AG04449 (cell line): ENCODE measurements at regions not wholly inside any gene's neighbourhood (a gene's known extent, or its start where the extent isn't known, plus 50 kb on each side); places are given as distances from the start of the nearest gene placed in this dataset.
"Not testable (repeated sequence)": the region's sequence is repeated elsewhere in the genome, so short reads cannot be mapped to it uniquely, and the experiment has no call there.

Source experiments
- CTCF ChIA-PET: fragments of 350-600 bp; formaldehyde crosslinking; extraction: SDS; loops from one replicate; lab custom pipeline; 2021; ENCODE audit warnings: antibody characterized with exemption; lab: Yijun Ruan, JAX
- POLR2A ChIA-PET: fragments of 400-600, 350-600 bp; formaldehyde crosslinking; extraction: SDS; loops from one replicate; lab custom pipeline; 2020; ENCODE audit warnings: antibody characterized with exemption, inconsistent platforms; lab: Yijun Ruan, JAX
- DNase-seq: peaks from one replicate; pipeline ENCODE4 v3.0.0-alpha.2; 2010; ENCODE audit warnings: low read depth, low spot score
- H3K4me3 ChIP-seq: 2 replicates; pipeline ENCODE4 v1.5.1; 2011; ENCODE audit warnings: low read depth, mild to moderate bottlenecking, control low read depth, low read length
- CTCF ChIP-seq: IDR thresholded peaks from one replicate; pipeline ENCODE4 v1.5.1; 2011; ENCODE audit warnings: mild to moderate bottlenecking, moderate library complexity, low read length, control low read depth, inconsistent platforms; ENCODE audit not compliant: insufficient read depth; ENCODE audit errors: missing control alignments

DNA sequence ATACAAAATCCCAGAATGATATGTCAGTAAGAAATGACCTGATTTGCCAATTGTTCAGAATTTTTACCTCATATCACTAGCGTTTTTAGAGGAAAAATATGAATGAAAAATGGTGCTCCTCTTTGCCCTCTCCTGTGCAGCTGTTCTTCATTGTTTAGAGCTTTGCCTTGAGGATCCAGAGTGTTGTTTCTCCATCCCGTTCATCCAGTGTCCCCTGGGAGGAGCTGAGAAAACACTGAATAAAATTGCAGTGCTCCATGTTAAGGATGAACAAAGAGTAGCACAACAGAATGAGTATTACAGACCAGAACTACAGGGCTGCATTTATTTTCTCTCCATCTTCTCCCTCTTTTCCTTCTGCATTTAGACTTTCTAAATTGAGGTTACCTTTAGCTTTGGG is 133.1 kb downstream of the ADCYAP1 start:
- CTCF ChIA-PET, result no interaction called here
- no peak overlapping the region for H3K4me3 ChIP-seq
- DNase-seq, result no peak
- POLR2A ChIA-PET, result no interaction called here
- no peak for TF ChIP-seq CTCF

GRCh38 chr18:1039421-1039820 is 134.8 kb downstream of the ADCYAP1 start:
- ChIA-PET CTCF (no interaction called here), POLR2A (no interaction called here)
- H3K4me3 ChIP-seq, result no peak overlapping the region
- DNase-seq, result no peak
- TF ChIP-seq CTCF, result no peak

GRCh38 chr18:1043039-1043438 is 138.4 kb downstream of the ADCYAP1 start:
- POLR2A ChIA-PET, CTCF ChIA-PET, DNase-seq, H3K4me3 ChIP-seq: not testable (repeated sequence)

GRCh38 chr18:1045658-1046057 is 141.0 kb downstream of the ADCYAP1 start:
- TF ChIP-seq CTCF, result no peak
- ChIA-PET CTCF (no interaction called here), POLR2A (no interaction called here)
- no peak overlapping the region for H3K4me3 ChIP-seq
- DNase-seq, result no peak

DNA sequence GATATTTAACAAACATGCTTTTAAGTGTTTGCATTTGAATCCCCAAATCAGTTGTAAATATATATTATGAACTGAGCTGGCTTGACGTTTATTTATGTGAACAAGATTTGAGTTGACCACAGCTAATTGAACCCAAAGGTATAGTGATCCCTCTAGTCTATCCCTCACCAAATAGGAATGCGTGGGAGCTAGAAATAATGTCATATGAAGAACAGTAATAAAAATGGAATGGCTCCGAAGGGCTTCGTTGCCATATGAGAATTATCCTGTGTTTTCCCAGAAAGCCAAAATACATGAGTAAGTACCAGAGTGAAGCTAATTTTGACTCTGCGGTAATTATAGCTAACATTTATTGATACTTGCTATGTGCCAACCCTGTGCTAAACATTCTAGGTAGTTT is 142.7 kb downstream of the ADCYAP1 start:
- no peak overlapping the region for H3K4me3 ChIP-seq
- TF ChIP-seq CTCF, result no peak
- no peak for DNase-seq
- ChIA-PET POLR2A (no interaction called here), CTCF (no interaction called here)

DNA sequence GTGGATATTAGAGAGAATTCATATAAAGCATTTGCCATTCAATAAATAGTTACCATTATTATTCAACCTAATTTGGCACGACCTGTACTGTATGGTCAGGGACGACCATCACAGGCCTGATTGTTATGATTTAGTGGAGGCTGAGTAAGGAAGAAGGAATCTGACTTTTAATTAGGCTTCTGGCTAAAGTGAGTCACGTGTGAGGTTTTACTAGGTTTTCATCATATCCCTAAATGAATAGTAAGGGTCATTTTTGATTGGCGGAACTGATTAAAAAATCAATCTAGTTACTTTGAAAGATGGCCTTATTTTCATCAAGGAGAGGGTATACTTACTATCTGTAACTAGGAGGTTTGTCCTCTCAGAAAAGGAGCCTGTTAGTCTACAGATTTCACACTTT is 143.4 kb downstream of the ADCYAP1 start:
- TF ChIP-seq CTCF, result no peak
- CTCF ChIA-PET, result no interaction called here

GRCh38 chr18:1049173-1049572 is 144.5 kb downstream of the ADCYAP1 start:
- POLR2A ChIA-PET, result no interaction called here
- H3K4me3 ChIP-seq, result no peak overlapping the region
- CTCF ChIA-PET, result no interaction called here

More for the DNA sequence above, 143.4 kb downstream of the ADCYAP1 start:
- no peak overlapping the region for H3K4me3 ChIP-seq
- no peak for DNase-seq
- POLR2A ChIA-PET, result no interaction called here

More at GRCh38 chr18:1049173-1049572, 144.5 kb downstream of the ADCYAP1 start:
- no peak for TF ChIP-seq CTCF
- no peak for DNase-seq
